IPS-18c (cell line): ENCODE measurements at regions not wholly inside any gene's neighbourhood (a gene's known extent, or its start where the extent isn't known, plus 50 kb on each side); places are given as distances from the start of the nearest gene placed in this dataset.
"Not testable (repeated sequence)": the region's sequence is repeated elsewhere in the genome, so short reads cannot be mapped to it uniquely, and the experiment has no call there.

Source experiments
- H3K4me3 ChIP-seq: 2 replicates; pipeline ENCODE4 v1.7.0; 2013; ENCODE audit warnings: low read depth, mild to moderate bottlenecking, low read length, moderate library complexity; ENCODE audit not compliant: insufficient read depth
- H3K9me3 ChIP-seq: one replicate; pipeline ENCODE4 v1.6.1; 2013; ENCODE audit warnings: mild to moderate bottlenecking, low read length, moderate library complexity; ENCODE audit not compliant: control insufficient read depth, insufficient read depth

DNA sequence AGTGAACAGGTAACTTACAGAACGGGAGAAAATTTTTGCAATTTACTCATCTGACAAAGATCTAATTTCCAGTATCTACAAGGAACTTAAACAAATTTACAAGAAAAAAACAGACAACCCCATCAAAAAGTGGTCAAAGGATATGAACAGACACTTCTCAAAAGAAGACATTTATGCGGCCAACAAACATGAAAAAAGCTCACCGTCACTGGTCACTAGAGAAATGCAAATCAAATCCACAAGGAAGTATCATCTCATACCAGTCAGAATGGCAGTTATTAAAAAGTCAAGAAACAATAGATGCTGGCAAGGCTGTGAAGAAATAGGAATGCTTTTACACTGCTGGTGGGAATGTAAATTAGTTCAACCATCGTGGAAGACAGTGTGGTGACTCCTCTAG, 100.5 kb upstream of the GRIN3A start:
- H3K9me3 ChIP-seq, H3K4me3 ChIP-seq: not testable (repeated sequence)

DNA sequence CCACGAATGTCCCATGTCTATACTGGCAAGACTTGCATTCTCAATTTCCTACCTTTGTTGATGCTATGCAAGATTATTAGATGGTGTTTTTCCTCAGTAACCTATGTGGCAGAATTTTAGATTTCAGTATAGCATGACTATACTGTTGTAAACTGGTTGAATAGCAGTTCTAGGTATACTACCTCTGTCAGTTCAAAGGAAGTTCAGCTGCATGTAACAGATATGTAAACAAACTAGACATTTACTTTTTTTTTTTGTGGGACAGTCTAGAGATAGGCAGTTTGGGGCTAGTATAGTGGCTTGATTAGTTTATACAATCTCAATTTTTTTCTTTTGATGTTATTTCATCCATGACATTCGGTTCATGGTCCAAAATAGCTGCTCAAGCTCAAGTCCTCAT, 97.6 kb upstream of the GRIN3A start:
- H3K9me3 ChIP-seq: no peaks in the 10 kb centered on the region

DNA sequence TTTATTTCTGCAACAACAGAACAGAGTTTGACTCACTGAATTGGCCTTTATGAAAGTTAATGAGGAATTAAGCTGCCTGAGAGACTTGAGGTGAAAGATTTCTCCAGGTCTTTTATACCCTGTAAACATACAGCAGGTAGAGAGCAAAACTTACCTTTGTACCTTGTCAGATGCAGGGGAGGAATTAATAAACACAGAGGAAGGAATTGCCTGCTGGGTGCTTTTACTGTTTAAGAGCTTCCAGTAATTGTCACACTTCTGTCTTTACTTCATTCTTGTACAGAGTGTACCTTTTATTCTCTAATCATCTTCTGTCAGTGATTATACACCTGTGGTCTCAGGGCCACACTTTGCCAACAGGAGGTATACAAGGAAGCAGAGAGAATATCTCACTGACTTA, 94.0 kb upstream of the GRIN3A start:
- H3K9me3 ChIP-seq: no peaks in the 10 kb centered on the region
- H3K4me3 ChIP-seq: no peak overlapping the region

More for the DNA sequence above, 97.6 kb upstream of the GRIN3A start:
- no peak overlapping the region for H3K4me3 ChIP-seq

DNA sequence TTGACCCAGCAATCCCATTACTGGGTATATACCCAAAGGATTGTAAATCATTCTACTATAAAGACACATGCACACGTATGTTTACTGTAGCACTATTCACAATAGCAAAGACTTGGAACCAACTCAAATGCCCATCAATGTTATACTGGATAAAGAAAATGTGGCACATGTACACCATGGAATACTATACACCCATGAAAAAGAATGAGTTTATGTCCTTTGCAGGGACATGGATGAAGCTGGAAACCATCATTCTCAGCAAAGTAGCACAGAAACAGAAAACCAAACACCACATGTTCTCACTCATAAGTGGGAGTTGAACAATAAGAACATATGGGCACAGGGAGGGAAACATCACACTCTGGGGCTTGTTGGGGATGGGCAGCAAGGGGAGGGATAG, 83.0 kb upstream of the GRIN3A start:
- not testable (repeated sequence) for H3K4me3 ChIP-seq, H3K9me3 ChIP-seq

DNA sequence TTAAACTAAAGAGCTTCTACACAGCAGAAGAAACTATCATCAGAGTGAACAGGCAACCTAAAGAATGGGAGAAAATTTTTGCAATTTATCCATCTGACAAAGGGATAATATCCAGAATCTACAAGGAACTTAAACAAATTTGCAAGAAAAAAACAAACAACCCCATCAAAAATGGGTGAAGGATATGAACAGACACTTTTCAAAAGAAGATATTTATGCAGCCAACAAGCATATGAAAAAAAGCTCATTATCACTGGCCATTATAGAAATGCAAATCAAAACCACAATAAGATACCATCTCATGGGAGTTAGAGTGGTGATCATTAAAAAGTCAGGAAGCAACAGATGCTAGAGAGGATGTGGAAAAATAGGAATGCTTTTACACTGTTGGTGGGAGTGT, 82.5 kb upstream of the GRIN3A start:
- H3K4me3 ChIP-seq, H3K9me3 ChIP-seq: not testable (repeated sequence)

DNA sequence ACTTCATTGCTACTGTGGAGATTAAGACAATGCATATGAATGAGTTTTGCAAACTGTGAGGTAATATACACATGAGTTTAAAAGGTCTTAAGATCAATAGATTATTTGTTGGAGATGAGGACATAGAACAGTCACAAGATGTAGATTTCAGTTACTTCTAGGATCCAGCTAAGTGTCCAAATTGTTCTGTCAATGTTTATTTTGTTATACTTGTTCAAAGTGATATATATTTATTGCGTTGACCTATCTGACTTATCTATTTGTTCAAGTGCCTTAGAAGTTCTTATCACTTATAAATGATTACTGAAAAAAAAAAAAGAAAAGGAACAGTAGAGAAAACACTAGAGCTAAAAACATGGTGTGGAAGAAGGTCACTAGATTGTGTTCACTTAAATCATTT, 75.6 kb upstream of the GRIN3A start:
- no peak overlapping the region for H3K4me3 ChIP-seq
- no peaks in the 10 kb centered on the region for H3K9me3 ChIP-seq

DNA sequence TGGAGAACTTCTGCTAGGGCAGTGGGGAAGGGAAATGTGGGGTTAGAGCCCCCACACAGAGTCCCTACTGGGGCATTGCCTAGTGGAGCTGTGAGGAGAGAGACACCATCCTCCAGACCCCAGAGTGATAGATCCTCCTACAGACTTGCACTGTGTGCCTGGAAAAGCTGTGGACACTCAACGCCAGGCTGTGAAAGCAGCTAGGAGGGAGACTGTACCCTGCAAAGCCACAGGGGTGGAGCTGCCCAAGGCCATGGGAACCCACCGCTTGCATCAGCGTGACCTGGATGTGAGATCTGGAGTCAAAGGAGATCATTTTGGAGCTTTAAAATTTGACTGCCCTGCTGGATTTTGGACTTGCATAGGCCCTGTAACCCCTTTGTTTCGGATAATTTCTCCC, 69.4 kb upstream of the GRIN3A start:
- not testable (repeated sequence) for H3K9me3 ChIP-seq, H3K4me3 ChIP-seq

DNA sequence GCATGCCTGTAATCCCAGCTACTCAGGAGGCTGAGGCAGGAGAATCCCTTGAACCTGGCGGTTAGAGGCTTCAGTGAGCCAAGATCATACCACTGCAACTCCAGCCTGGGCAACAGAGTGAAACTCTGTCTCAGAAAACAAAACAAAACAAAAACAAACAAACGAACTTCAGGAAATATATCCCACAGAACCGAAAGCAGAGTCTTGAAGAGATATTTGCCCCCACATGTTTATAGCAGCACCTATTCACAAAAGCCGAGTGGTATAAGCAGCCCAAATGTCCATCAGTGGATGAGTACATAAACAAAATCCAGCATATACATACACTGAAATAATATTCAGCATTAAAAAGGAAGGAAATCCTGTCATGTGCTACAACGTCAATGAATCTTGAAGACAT, 57.6 kb upstream of the GRIN3A start:
- Histone ChIP-seq H3K4me3 (no peak overlapping the region), H3K9me3 (no peaks in the 10 kb centered on the region)

DNA sequence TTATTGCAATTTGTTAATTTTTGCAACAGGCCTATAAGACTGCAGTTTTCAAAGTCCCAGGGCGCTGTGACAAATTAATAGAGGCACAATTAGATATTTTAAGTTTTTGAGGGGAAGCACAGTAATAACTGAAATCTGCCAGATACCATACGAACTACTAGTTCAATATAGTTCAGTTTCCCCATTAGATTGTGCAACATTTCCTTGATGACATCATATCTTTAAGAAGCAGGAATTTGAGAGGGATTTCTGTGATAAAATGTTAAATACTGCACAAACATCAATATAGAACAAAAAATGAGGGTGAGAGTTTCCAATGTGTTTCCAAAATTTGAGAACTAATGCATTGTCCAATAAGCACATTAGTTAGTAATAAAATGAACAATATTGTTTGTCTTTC, 56.7 kb upstream of the GRIN3A start:
- Histone ChIP-seq H3K4me3 (no peak overlapping the region), H3K9me3 (no peaks in the 10 kb centered on the region)

DNA sequence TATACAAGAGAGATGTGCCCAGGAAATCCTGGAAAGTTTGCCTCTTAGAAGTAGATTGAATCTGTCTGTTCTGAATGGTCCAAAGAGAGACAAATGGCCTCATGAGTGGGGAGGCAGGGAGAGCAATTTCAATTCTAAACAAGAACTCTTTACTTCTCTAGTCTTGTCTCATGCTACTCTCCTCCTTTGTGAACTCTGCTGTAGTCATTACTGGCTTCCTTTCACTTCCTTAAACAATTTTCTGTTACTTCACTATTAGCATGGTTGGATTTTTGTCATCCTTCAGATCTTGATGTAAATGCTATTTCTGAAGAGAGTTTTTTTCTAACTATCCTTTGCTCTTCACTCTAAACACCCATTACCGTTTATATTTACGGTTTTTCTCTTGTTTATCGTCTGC, 54.0 kb upstream of the GRIN3A start:
- H3K4me3 ChIP-seq: no peak overlapping the region
- H3K9me3 ChIP-seq: no peaks in the 10 kb centered on the region

DNA sequence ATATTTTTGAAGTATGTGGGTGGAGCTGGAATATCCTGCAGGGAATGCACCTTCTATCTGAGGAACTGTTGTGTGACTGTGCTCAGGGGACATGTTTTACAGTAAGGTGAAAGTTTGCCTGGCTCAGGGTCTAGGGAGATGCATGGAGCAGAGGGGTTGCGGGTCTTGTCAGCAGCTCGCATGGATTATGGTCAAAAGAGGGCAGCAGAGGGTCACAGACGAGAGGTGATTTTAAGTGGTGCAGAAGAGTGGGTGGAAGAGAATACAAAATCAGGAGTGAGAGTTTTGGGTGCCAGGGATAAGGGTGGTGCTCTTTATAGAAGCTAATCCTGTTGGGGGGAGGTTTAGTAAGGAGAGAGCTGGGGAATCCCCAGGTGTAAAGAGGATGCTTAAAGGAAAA, 53.5 kb upstream of the GRIN3A start:
- Histone ChIP-seq H3K9me3 (no peaks in the 10 kb centered on the region), H3K4me3 (no peak overlapping the region)

DNA sequence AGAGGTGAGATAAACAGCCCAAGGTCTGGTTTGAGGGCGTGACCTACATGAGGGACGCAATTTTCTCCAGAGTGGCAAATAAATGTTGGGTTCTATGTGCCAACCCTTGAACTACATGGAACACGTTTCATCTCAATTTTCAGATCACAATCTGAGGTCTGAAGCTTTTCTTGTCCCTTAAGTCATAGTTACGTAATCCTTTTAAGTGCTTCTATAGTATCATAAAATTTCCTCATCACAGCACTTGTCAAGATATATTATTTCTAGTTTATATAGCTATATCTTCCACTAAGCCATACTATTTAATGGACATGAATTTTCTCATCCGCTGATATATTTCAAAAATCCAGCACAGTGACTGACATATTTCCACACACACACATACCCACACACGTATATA, 53.1 kb upstream of the GRIN3A start:
- H3K4me3 ChIP-seq: no peak overlapping the region
- no peaks in the 10 kb centered on the region for H3K9me3 ChIP-seq
